H9 (cell line): ENCODE measurements at regions not wholly inside any gene's neighbourhood (a gene's known extent, or its start where the extent isn't known, plus 50 kb on each side); places are given as distances from the start of the nearest gene placed in this dataset.

ENCODE experiments used
- DNase-seq: peaks from one replicate; pipeline ENCODE4 v3.0.0-alpha.2; 2017
- H2AFZ ChIP-seq: one replicate; pipeline ENCODE4 v1.6.1; 2013; ENCODE audit warnings: mild to moderate bottlenecking, low read length, control low read depth, moderate library complexity
- H2AK5ac ChIP-seq: 2 replicates; pipeline ENCODE4 v1.6.1; 2013; ENCODE audit warnings: low read length, control low read depth, mixed read lengths; ENCODE audit not compliant: insufficient read length
- H2BK120ac ChIP-seq: one replicate; pipeline ENCODE4 v1.6.1; 2013; ENCODE audit warnings: low read depth, mild to moderate bottlenecking, low read length, control low read depth, inconsistent platforms; ENCODE audit not compliant: poor library complexity, severe bottlenecking
- H2BK12ac ChIP-seq: 2 replicates; pipeline ENCODE4 v1.6.1; 2013; ENCODE audit warnings: low read length, control low read depth, mixed read lengths, low read depth; ENCODE audit not compliant: insufficient read length
- H2BK15ac ChIP-seq: 2 replicates; pipeline ENCODE4 v1.6.1; 2013; ENCODE audit warnings: low read depth, low read length, control low read depth
- H2BK20ac ChIP-seq: one replicate; pipeline ENCODE4 v1.6.1; 2013; ENCODE audit warnings: low read depth, mild to moderate bottlenecking, low read length, control low read depth, inconsistent platforms; ENCODE audit not compliant: poor library complexity, severe bottlenecking
- H2BK5ac ChIP-seq: 2 replicates; pipeline ENCODE4 v1.6.1; 2013; ENCODE audit warnings: low read length, control low read depth, mixed read lengths; ENCODE audit not compliant: insufficient read length
- H3K14ac ChIP-seq: 2 replicates; pipeline ENCODE4 v1.6.1; 2013; ENCODE audit warnings: low read length, control low read depth; ENCODE audit not compliant: insufficient read depth
- H3K18ac ChIP-seq: 2 replicates; pipeline ENCODE4 v1.6.1; 2013; ENCODE audit warnings: low read depth, mild to moderate bottlenecking, mixed read lengths, low read length, control low read depth; ENCODE audit not compliant: insufficient read length
- H3K23ac ChIP-seq: 2 replicates; pipeline ENCODE4 v1.6.1; 2013; ENCODE audit warnings: low read length, control low read depth, mixed read lengths, low read depth; ENCODE audit not compliant: insufficient read length
- H3K23me2 ChIP-seq: 2 replicates; pipeline ENCODE4 v1.6.1; 2013; ENCODE audit warnings: low read depth, mild to moderate bottlenecking, mixed read lengths, low read length, control low read depth; ENCODE audit not compliant: insufficient read length, poor library complexity, severe bottlenecking
- H3K27ac ChIP-seq: 2 replicates; pipeline ENCODE4 v1.5.1; 2013; ENCODE audit warnings: low read length, control low read depth, mixed read lengths, low read depth; ENCODE audit not compliant: insufficient read length
- H3K27me3 ChIP-seq: 2 replicates; pipeline ENCODE4 v1.6.1; 2013; ENCODE audit warnings: low read length, control low read depth, inconsistent platforms; ENCODE audit not compliant: insufficient read depth
- H3K4ac ChIP-seq: 2 replicates; pipeline ENCODE4 v1.6.1; 2013; ENCODE audit warnings: low read depth, mild to moderate bottlenecking, control low read depth, inconsistent platforms, low read length, moderate library complexity
- H3K4me1 ChIP-seq: 2 replicates; pipeline ENCODE4 v1.6.1; 2013; ENCODE audit warnings: low read length, control low read depth, inconsistent platforms; ENCODE audit not compliant: insufficient read depth
- H3K4me2 ChIP-seq: 2 replicates; pipeline ENCODE4 v1.6.1; 2013; ENCODE audit warnings: low read length, control low read depth, mixed read lengths; ENCODE audit not compliant: insufficient read length, insufficient read depth
- H3K56ac ChIP-seq: 2 replicates; pipeline ENCODE4 v1.6.1; 2013; ENCODE audit warnings: low read depth, mild to moderate bottlenecking, mixed read lengths, low read length, control low read depth; ENCODE audit not compliant: insufficient read length
- H3K79me1 ChIP-seq: 2 replicates; pipeline ENCODE4 v1.6.1; 2013; ENCODE audit warnings: low read depth, mild to moderate bottlenecking, moderate library complexity, low read length, control low read depth, inconsistent platforms; ENCODE audit not compliant: insufficient read depth, poor library complexity, severe bottlenecking
- H3K79me2 ChIP-seq: 2 replicates; pipeline ENCODE4 v1.6.1; 2013; ENCODE audit warnings: low read length, control low read depth, inconsistent platforms; ENCODE audit not compliant: insufficient read depth
- H3K9ac ChIP-seq: 2 replicates; pipeline ENCODE4 v1.6.1; 2013; ENCODE audit warnings: low read length, control low read depth, mixed read lengths; ENCODE audit not compliant: insufficient read length; ENCODE audit errors: extremely low read depth
- H3K9me3 ChIP-seq: one replicate; pipeline ENCODE4 v1.6.1; 2013; ENCODE audit warnings: low read depth, low read length, inconsistent platforms; ENCODE audit not compliant: control insufficient read depth
- H3T11ph ChIP-seq: one replicate; pipeline ENCODE4 v1.6.1; 2013; ENCODE audit warnings: mild to moderate bottlenecking, low read length, control low read depth, inconsistent platforms
- H4K20me1 ChIP-seq: one replicate; pipeline ENCODE4 v1.6.1; 2013; ENCODE audit not compliant: control insufficient read depth, insufficient read length, insufficient read depth
- H4K5ac ChIP-seq: 2 replicates; pipeline ENCODE4 v1.6.1; 2013; ENCODE audit warnings: low read depth, mild to moderate bottlenecking, mixed read lengths, low read length, control low read depth; ENCODE audit not compliant: insufficient read length
- H4K8ac ChIP-seq: replicated peaks from 2 replicates; pipeline ENCODE4 v1.6.1; 2013; ENCODE audit warnings: low read length, control low read depth, mixed read lengths, low read depth; ENCODE audit not compliant: insufficient read length
- H4K91ac ChIP-seq: 2 replicates; pipeline ENCODE4 v1.6.1; 2013; ENCODE audit warnings: low read depth, mild to moderate bottlenecking, moderate library complexity, mixed read lengths, low read length, control low read depth; ENCODE audit not compliant: insufficient read length
- H3K27ac Mint-ChIP-seq, 3 experiments: 2 replicates in 2 of 3; 3 replicates in 1 of 3; pipeline ENCODE4 v1.8.0; 2020 to 2021; ENCODE audit warnings: mixed read lengths in 3 of 3, mild to moderate bottlenecking in 1 of 3, moderate library complexity in 1 of 3
- H3K27me3 Mint-ChIP-seq: 2 replicates; pipeline ENCODE4 v1.8.0; 2021; ENCODE audit warnings: low read depth, mild to moderate bottlenecking, moderate library complexity, mixed read lengths
- H3K36me3 Mint-ChIP-seq, 3 experiments: 2 replicates in 2 of 3; 3 replicates in 1 of 3; pipeline ENCODE4 v1.8.0; 2020 to 2021; ENCODE audit warnings: low read depth in 3 of 3, mixed read lengths in 3 of 3; ENCODE audit not compliant: insufficient read depth in 1 of 3
- H3K4me1 Mint-ChIP-seq, 2 experiments: 2 replicates each; pipeline ENCODE4 v1.8.0; 2020; ENCODE audit warnings: mixed read lengths in 2 of 2
- H3K4me3 Mint-ChIP-seq, 2 experiments: 2 replicates in 1 of 2; 3 replicates in 1 of 2; pipeline ENCODE4 v1.8.0; 2020 to 2021; ENCODE audit warnings: mild to moderate bottlenecking in 2 of 2, mixed read lengths in 2 of 2, moderate library complexity in 1 of 2
- H3K9me3 Mint-ChIP-seq, 2 experiments: 2 replicates in 1 of 2; 3 replicates in 1 of 2; pipeline ENCODE4 v1.8.0; 2020; ENCODE audit warnings: mild to moderate bottlenecking in 2 of 2, mixed read lengths in 2 of 2, moderate library complexity in 1 of 2
- WGBS: extraction: QIAGEN DNeasy Blood & Tissue Kit; methylation state at CpG from one replicate; pipeline ENCODE4 v1.1.7; 2013; ENCODE audit warnings: missing lambda C conversion rate, low lambda C conversion rate, mixed read lengths; ENCODE audit not compliant: insufficient read length; ENCODE audit errors: extremely low coverage; 5-methylcytosine and 5-hydroxymethylcytosine counted together
- TF ChIP-seq, protein P1 (sequence below): fragments of 200-600 bp; sonication (generic); conservative IDR thresholded peaks from 3 replicates; pipeline ENCODE4 v1.8.0; 2021; ENCODE audit warnings: antibody characterized with exemption, mild to moderate bottlenecking

DNA sequence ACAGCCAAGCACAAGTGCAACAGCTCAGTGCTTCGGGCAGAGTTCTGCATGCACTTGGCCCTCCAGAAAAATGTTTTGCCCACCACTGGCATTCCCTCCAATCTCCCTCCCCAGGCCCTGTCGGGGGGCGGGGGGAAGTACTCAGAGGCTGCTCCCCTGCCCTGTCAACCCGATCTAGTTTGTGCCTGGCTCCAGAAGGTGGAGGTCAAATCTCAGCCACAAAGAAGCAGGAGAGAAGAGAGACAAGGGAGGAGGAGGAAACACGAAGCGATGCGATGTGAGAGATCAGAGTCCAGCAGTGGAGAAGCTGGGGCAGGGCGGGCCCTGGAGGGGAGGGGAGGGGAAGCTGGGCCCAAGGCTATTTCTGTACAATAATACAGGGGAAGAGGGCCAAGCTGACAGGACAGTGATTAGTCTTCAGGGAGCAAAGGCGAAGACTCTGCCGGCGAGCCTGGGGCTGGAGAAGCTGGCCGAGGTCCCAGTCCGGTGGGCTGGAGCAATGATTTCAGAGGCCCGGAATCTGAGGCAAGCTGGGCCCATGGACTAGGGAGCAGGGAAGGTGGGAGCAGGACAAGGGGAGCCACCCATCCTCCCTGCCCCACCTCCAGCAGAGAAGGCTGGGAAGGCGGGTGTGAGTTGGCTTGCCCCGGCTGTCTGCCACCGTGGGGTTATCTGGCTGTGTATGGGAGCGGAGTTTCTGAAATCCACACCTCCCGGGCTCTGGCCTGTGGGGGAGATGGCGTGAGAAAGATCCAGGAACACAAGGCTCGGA lies 167.1 kb downstream of the EFNB1 start:
- no peak overlapping the region for H2BK5ac ChIP-seq
- no peak overlapping the region for H3T11ph ChIP-seq
- peaks cover 55 to 58% of the 10 kb centered on the region in 2 experiments for H3K9me3 Mint-ChIP-seq
- no peaks in the 10 kb centered on the region for H3K27me3 ChIP-seq
- no peaks in the 10 kb centered on the region for H3K79me1 ChIP-seq
- TF ChIP-seq, protein P1, sequence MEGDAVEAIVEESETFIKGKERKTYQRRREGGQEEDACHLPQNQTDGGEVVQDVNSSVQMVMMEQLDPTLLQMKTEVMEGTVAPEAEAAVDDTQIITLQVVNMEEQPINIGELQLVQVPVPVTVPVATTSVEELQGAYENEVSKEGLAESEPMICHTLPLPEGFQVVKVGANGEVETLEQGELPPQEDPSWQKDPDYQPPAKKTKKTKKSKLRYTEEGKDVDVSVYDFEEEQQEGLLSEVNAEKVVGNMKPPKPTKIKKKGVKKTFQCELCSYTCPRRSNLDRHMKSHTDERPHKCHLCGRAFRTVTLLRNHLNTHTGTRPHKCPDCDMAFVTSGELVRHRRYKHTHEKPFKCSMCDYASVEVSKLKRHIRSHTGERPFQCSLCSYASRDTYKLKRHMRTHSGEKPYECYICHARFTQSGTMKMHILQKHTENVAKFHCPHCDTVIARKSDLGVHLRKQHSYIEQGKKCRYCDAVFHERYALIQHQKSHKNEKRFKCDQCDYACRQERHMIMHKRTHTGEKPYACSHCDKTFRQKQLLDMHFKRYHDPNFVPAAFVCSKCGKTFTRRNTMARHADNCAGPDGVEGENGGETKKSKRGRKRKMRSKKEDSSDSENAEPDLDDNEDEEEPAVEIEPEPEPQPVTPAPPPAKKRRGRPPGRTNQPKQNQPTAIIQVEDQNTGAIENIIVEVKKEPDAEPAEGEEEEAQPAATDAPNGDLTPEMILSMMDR: no peak
- H2BK12ac ChIP-seq: no peak overlapping the region
- no peak overlapping the region for H3K56ac ChIP-seq
- no peak overlapping the region for H3K4me2 ChIP-seq
- no peak overlapping the region for H3K14ac ChIP-seq
- H3K9me3 ChIP-seq: no peaks in the 10 kb centered on the region
- H3K18ac ChIP-seq: no peak overlapping the region
- peaks cover 7 to 20% of the 10 kb centered on the region in 2 experiments; a peak in 3 of 4 replicates for H3K4me1 Mint-ChIP-seq
- H2AFZ ChIP-seq: no peak overlapping the region
- no peak overlapping the region for H2BK20ac ChIP-seq
- H3K4me3 Mint-ChIP-seq: no peak overlapping the region
- H3K9ac ChIP-seq: no peak overlapping the region
- H3K23me2 ChIP-seq: no peaks in the 10 kb centered on the region
- H4K91ac ChIP-seq: no peak overlapping the region
- WGBS: no CpG with 5 or more reads among the region's 21 CpGs
- H2BK120ac ChIP-seq: no peak overlapping the region
- H3K27ac ChIP-seq: no peak overlapping the region
- H3K4ac ChIP-seq: no peak overlapping the region
- peaks cover 12% of the 10 kb centered on the region for H3K27me3 Mint-ChIP-seq
- H3K79me2 ChIP-seq: no peaks in the 10 kb centered on the region
- no peak overlapping the region for H2AK5ac ChIP-seq
- no peaks in the 10 kb centered on the region for H3K4me1 ChIP-seq
- no peak overlapping the region for H4K8ac ChIP-seq
- no peak overlapping the region for H2BK15ac ChIP-seq
- peak overlapping the region in 1 of 3 experiments; percentile 92; a peak in 2 of 7 replicates for H3K27ac Mint-ChIP-seq
- no peak overlapping the region for H3K23ac ChIP-seq
- no peaks in the 10 kb centered on the region for H4K20me1 ChIP-seq
- peak; percentile 10 for DNase-seq
- peaks cover 0 to 4% (median 0%) of the 10 kb centered on the region in 3 experiments; a peak in 2 of 7 replicates for H3K36me3 Mint-ChIP-seq
- H4K5ac ChIP-seq: no peak overlapping the region
